Right lung (tissue), 2 donors: ENCODE measurements at regions not wholly inside any gene's neighbourhood (a gene's known extent, or its start where the extent isn't known, plus 50 kb on each side); places are given as distances from the start of the nearest gene placed in this dataset.
"Not testable (repeated sequence)": the region's sequence is repeated elsewhere in the genome, so short reads cannot be mapped to it uniquely, and the experiment has no call there.

ENCODE experiments used
- DNase-seq, 2 donors: peaks; one replicate each; pipeline ENCODE4 v3.0.0-alpha.2; 2013

- not testable (repeated sequence) for DNase-seq
These were observed 52.3 kb upstream of the LRRC30 start for GRCh38 chr18:7178568-7178967.

GRCh38 chr18:7177116-7177744 lies 53.7 kb upstream of the LRRC30 start:
- DNase-seq = peak in 1 of 2 donors; percentile 58

- DNase-seq = no peak
These were observed 56.4 kb upstream of the LRRC30 start for GRCh38 chr18:7174344-7175095.

- DNase-seq = no peak
These were observed 55.6 kb upstream of the LAMA1 start for GRCh38 chr18:7173216-7173615.

GRCh38 chr18:7172611-7173010 lies 55.0 kb upstream of the LAMA1 start:
- DNase-seq = no peak

- DNase-seq = no peak
These were observed 52.7 kb upstream of the LAMA1 start for GRCh38 chr18:7170292-7170691.

GRCh38 chr18:7169601-7170000 lies 52.0 kb upstream of the LAMA1 start:
- DNase-seq = no peak

GRCh38 chr18:7168408-7168807 lies 50.8 kb upstream of the LAMA1 start:
- no peak for DNase-seq
